ENCODE measurements at regions not wholly inside any gene's neighbourhood (a gene's known extent, or its start where the extent isn't known, plus 50 kb on each side); places are given as distances from the start of the nearest gene placed in this dataset.

DNA sequence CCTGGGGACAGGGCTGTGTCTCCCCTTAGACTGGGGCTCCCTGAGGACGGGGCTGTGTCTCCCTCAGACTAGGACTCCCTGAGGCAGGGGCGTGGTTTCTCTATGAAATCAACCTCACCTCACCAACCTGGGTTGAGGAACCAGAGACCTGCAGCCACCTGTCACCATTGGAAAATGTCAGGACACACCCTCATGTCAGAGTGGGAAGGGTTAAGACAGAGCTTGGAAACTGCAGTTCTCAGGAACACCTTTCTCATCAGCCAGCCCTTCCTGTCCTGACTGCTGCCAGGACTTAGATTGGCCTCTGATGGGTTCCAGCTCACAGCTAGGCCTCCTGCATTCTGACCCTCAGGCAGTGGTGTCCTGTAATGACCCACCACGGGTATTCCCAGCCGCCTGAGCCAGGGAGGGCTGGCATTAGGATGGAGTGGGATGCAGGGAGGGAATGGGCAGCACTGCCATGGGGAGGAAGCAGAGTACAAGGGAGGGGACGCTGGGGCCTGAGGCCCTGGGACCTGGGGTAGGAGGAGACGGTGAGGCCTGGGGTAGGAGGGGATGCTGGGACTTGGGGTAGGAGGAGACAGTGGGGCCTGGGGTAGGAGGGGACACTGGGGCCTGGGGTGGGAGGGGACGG is 76.3 kb downstream of the MRPL14 start:
- H4K20me1 ChIP-seq (ENCODE audit: insufficient read depth): no peaks in the 10 kb centered on the region
- TF ChIP-seq EZH2 (IDR thresholded peaks at IDR 0.05; ENCODE audit: low read depth): no peak
- TF ChIP-seq, protein P1, sequence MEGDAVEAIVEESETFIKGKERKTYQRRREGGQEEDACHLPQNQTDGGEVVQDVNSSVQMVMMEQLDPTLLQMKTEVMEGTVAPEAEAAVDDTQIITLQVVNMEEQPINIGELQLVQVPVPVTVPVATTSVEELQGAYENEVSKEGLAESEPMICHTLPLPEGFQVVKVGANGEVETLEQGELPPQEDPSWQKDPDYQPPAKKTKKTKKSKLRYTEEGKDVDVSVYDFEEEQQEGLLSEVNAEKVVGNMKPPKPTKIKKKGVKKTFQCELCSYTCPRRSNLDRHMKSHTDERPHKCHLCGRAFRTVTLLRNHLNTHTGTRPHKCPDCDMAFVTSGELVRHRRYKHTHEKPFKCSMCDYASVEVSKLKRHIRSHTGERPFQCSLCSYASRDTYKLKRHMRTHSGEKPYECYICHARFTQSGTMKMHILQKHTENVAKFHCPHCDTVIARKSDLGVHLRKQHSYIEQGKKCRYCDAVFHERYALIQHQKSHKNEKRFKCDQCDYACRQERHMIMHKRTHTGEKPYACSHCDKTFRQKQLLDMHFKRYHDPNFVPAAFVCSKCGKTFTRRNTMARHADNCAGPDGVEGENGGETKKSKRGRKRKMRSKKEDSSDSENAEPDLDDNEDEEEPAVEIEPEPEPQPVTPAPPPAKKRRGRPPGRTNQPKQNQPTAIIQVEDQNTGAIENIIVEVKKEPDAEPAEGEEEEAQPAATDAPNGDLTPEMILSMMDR (conservative IDR thresholded peaks at IDR 0.05): no peak
- POLR2A ChIA-PET (ENCODE audit: unreplicated experiment): interaction anchor here (0.6 kb wide), 1 partner anchor 8 kb away, joined by 7 read pairs; no protein-coding TSS in a partner anchor
- peak overlapping the region; percentile 43; the same call in 1 of the 2 replicates for H3K4me3 ChIP-seq
- peak overlapping the region; percentile 78 for H3K4me2 ChIP-seq
- no peaks in the 10 kb centered on the region for H3K27me3 ChIP-seq (ENCODE audit: insufficient read depth, low read depth)
- peaks cover 99% of the 10 kb centered on the region for H3K4me1 ChIP-seq (replicated peaks; ENCODE audit: insufficient read depth)
- peak; percentile 56 to 93 for DNase-seq
- intact Hi-C loops (cut with micrococcal nuclease; ENCODE audit: unreplicated experiment): loop anchor here (1.0 kb wide), 1 partner anchor 10 kb away; no protein-coding TSS in a partner anchor
- H2AFZ ChIP-seq: no peak overlapping the region
- no peaks in the 10 kb centered on the region for H3K9me2 ChIP-seq (ENCODE audit: insufficient read depth)
- CTCF ChIA-PET: no interaction called here
- H3F3A ChIP-seq (ENCODE audit: insufficient read depth, low read depth): peaks cover 78% of the 10 kb centered on the region
- BruUV-seq (replicated peaks): no TSS peak
- H3K9me3 ChIP-seq (ENCODE audit: insufficient read depth, low read depth): no peaks in the 10 kb centered on the region
- H3K36me3 ChIP-seq (ENCODE audit: low read depth): no peaks in the 10 kb centered on the region
- 0 out of 2 replicates have a peak, but pooled peaks cover 9% of the 10 kb centered on the region for H3K79me2 ChIP-seq (ENCODE audit: low read depth)
- H3K27ac ChIP-seq: peak overlapping the region; percentile 96

DNA sequence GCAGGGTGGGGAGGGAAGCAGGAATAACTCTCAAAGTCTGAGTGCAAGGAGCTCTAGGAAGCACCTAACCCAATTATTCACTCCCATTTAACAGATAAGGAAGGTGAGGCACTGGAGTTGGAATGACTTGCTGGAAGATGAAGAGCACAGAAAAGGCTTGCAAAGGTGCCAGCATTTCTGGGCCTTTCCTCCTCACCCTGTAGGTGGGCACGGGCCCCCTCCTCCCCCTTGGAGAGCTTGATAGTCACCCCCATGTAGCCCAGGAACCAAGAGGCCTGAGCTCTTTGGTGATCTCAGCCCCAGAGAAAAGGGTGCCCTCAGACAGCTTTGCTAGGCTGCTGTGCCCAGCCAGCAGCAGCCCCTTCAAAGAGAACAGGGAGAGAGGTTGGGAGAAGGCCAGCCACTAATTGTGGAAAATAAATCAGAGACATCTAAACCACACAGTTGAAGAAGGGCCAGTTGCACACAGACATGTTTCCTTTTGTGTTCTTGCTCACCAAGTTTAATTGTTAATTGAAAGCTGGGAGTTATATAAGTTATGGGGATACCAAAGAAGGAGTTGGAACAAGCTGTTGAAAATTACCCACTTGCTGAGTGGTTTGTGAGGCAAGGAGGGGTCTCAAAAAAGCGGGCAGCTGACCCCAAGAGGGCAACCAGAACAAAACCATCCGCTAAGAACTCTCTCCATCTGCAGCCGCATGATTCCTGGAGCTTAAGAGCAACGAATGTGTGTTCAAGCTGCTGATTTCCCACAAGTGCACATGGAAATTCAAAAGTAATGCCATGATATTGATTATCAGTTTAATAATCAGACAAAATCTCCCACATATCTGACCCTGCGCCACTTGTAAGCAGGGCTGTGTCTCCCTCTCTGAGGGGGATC is 77.0 kb downstream of the MRPL14 start:
- no peak overlapping the region for H3K4me3 ChIP-seq
- ChIA-PET CTCF (no interaction called here), POLR2A (ENCODE audit: unreplicated experiment) (no interaction called here)
- 0 out of 2 replicates have a peak, but pooled peaks cover 7% of the 10 kb centered on the region for H3K79me2 ChIP-seq (ENCODE audit: low read depth)
- no peaks in the 10 kb centered on the region for H3K27me3 ChIP-seq (ENCODE audit: insufficient read depth, low read depth)
- intact Hi-C loops (cut with micrococcal nuclease; ENCODE audit: unreplicated experiment): no loop called here
- peak overlapping the region; percentile 78 for H3K4me2 ChIP-seq
- DNase-seq: no peak
- BruUV-seq (replicated peaks): TSS peak; percentile 57
- no peaks in the 10 kb centered on the region for H3K9me2 ChIP-seq (ENCODE audit: insufficient read depth)
- no peaks in the 10 kb centered on the region for H3K9me3 ChIP-seq (ENCODE audit: insufficient read depth, low read depth)
- H3K4me1 ChIP-seq (replicated peaks; ENCODE audit: insufficient read depth): peaks cover 91% of the 10 kb centered on the region
- H4K20me1 ChIP-seq (ENCODE audit: insufficient read depth): no peaks in the 10 kb centered on the region
- no peak overlapping the region for H2AFZ ChIP-seq
- TF ChIP-seq, protein P1 (conservative IDR thresholded peaks at IDR 0.05): no peak
- no peak for TF ChIP-seq EZH2 (IDR thresholded peaks at IDR 0.05; ENCODE audit: low read depth)
- no peaks in the 10 kb centered on the region for H3K36me3 ChIP-seq (ENCODE audit: low read depth)
- peak overlapping the region; percentile 96 for H3K27ac ChIP-seq
- peaks cover 77% of the 10 kb centered on the region for H3F3A ChIP-seq (ENCODE audit: insufficient read depth, low read depth)

DNA sequence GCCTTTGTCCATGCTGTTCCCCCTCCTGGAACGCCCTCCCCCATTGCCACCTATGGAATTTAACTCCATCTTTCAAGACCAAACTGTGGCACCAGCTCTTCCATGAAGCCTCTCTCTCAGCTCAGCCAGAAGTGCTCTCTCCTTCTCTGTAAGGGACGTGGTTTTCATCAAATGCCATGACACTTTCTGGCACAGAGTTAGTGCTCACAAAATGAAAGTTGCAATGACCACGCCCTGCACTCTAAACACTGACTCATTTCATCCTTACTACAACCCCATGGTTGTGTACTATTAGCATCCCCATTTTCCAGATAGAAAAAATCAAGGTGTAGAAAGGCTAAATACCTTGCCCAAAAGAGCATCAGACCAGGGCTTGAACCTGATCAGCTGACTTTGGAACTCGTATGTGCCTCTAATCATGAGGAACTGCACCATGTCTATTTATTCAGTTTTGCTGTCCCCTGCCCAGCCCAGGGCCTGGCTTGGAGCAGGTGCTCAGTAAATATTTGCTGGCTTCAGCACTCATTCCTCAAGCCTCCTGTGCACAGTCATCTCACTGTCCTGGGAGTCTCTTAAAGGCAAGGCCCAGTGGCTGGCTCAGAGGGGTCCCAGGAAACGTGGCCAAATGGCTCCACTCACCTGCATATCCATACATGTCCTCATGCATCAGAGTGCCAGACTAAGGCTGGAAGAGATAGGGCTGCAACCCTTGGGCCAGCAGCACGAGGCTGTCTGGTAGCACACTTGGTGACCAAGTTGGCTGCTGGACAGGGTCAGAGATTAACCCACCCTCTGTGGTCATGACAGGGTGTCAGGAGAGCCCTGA is 77.9 kb downstream of the MRPL14 start:
- H3K9me2 ChIP-seq (ENCODE audit: insufficient read depth): no peaks in the 10 kb centered on the region
- no peaks in the 10 kb centered on the region for H4K20me1 ChIP-seq (ENCODE audit: insufficient read depth)
- peak in 1 of 2 experiments; percentile 66 for DNase-seq
- peak overlapping the region; percentile 96 for H3K27ac ChIP-seq
- no peaks in the 10 kb centered on the region for H3K27me3 ChIP-seq (ENCODE audit: insufficient read depth, low read depth)
- no peaks in the 10 kb centered on the region for H3K9me3 ChIP-seq (ENCODE audit: insufficient read depth, low read depth)
- TF ChIP-seq, protein P1 (conservative IDR thresholded peaks at IDR 0.05): no peak
- no peak for TF ChIP-seq EZH2 (IDR thresholded peaks at IDR 0.05; ENCODE audit: low read depth)
- POLR2A ChIA-PET (ENCODE audit: unreplicated experiment): interaction anchor here (0.5 kb wide), 1 partner anchor 10 kb away, joined by 3 read pairs; no protein-coding TSS in a partner anchor
- peaks cover 73% of the 10 kb centered on the region for H3F3A ChIP-seq (ENCODE audit: insufficient read depth, low read depth)
- intact Hi-C loops (cut with micrococcal nuclease; ENCODE audit: unreplicated experiment): no loop called here
- peak overlapping the region; percentile 62 for H3K4me2 ChIP-seq
- H3K4me1 ChIP-seq (replicated peaks; ENCODE audit: insufficient read depth): peaks cover 84% of the 10 kb centered on the region
- H3K36me3 ChIP-seq (ENCODE audit: low read depth): no peaks in the 10 kb centered on the region
- BruUV-seq (replicated peaks): no TSS peak
- CTCF ChIA-PET: no interaction called here
- no peak overlapping the region for H2AFZ ChIP-seq
- H3K79me2 ChIP-seq (ENCODE audit: low read depth): 0 out of 2 replicates have a peak, but pooled peaks cover 7% of the 10 kb centered on the region
- H3K4me3 ChIP-seq: no peak overlapping the region

All from PC-9 (cell line).